GM18907 (cell line): ENCODE measurements at regions not wholly inside any gene's neighbourhood (a gene's known extent, or its start where the extent isn't known, plus 50 kb on each side); places are given as distances from the start of the nearest gene placed in this dataset.

Experiments used
- ATAC-seq: cut with Tn5 transposase; IDR thresholded peaks from one replicate; pipeline ENCODE4 v1.9.1; 2021; ENCODE audit warnings: mild to moderate bottlenecking, moderate library complexity; ENCODE audit not compliant: unreplicated experiment

- ATAC-seq: no peak
These were observed 255.3 kb upstream of the LRTM1 start for GRCh38 chr3:55183201-55183600.

GRCh38 chr3:55180936-55181535, 253.2 kb upstream of the LRTM1 start:
- no peak for ATAC-seq

- ATAC-seq: no peak
These were observed 252.3 kb upstream of the LRTM1 start for GRCh38 chr3:55180161-55180560.

- no peak for ATAC-seq
These were observed 250.5 kb upstream of the LRTM1 start for GRCh38 chr3:55178336-55178735.

GRCh38 chr3:55177749-55178148, 249.9 kb upstream of the LRTM1 start:
- no peak for ATAC-seq

- ATAC-seq: no peak
These were observed 247.6 kb upstream of the LRTM1 start for GRCh38 chr3:55175423-55175822.

GRCh38 chr3:55174747-55175146, 246.9 kb upstream of the LRTM1 start:
- no peak for ATAC-seq

GRCh38 chr3:55173504-55173903, 245.6 kb upstream of the LRTM1 start:
- ATAC-seq: no peak

- no peak for ATAC-seq
These were observed 245.1 kb upstream of the LRTM1 start for GRCh38 chr3:55172913-55173312.

GRCh38 chr3:55170444-55170843, 242.6 kb upstream of the LRTM1 start:
- no peak for ATAC-seq

- no peak for ATAC-seq
These were observed 241.8 kb upstream of the LRTM1 start for GRCh38 chr3:55169608-55170072.

GRCh38 chr3:55169161-55169560, 241.3 kb upstream of the LRTM1 start:
- ATAC-seq: no peak

GRCh38 chr3:55167586-55168317, 239.9 kb upstream of the LRTM1 start:
- ATAC-seq: no peak

- ATAC-seq: peak; percentile 64
These were observed 239.0 kb upstream of the LRTM1 start for GRCh38 chr3:55166576-55167555.

GRCh38 chr3:55165704-55166405, 238.0 kb upstream of the LRTM1 start:
- no peak for ATAC-seq

- ATAC-seq: no peak
These were observed 237.4 kb upstream of the LRTM1 start for GRCh38 chr3:55165278-55165677.

- no peak for ATAC-seq
These were observed 237.0 kb upstream of the LRTM1 start for GRCh38 chr3:55164876-55165275.

GRCh38 chr3:55164191-55164590, 236.3 kb upstream of the LRTM1 start:
- ATAC-seq: no peak

GRCh38 chr3:55163421-55163820, 235.6 kb upstream of the LRTM1 start:
- no peak for ATAC-seq

GRCh38 chr3:55162031-55162795, 234.4 kb upstream of the LRTM1 start:
- peak; percentile 39 for ATAC-seq
